GM18511 (cell line): ENCODE measurements at regions not wholly inside any gene's neighbourhood (a gene's known extent, or its start where the extent isn't known, plus 50 kb on each side); places are given as distances from the start of the nearest gene placed in this dataset.
A peak's percentile ranks its signal among the peaks of the same experiment; 100 is the strongest.

Experiments
- ATAC-seq: cut with Tn5 transposase; IDR thresholded peaks from one replicate; pipeline ENCODE4 v1.9.1; 2021; ENCODE audit warnings: mild to moderate bottlenecking, moderate library complexity; ENCODE audit not compliant: unreplicated experiment

DNA sequence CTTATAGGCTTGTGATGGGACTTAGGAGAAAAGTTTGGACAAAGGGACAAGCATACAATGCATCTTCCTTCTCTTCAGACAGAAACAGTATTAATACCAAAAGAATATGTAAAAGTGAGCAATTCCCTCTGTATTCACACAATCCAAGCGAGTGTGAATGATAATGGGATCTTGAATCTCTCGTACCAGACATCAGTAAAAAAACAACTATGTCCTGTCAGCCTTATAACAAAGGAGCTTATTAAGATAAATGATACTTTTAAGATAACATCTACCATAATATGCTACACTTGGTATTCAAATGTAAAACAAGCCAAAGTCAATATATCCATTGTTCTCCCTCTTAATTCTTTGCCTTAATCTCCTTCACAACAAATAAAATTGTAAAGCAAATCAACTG, 288.6 kb upstream of the CNTN6 start:
- no peak for ATAC-seq

DNA sequence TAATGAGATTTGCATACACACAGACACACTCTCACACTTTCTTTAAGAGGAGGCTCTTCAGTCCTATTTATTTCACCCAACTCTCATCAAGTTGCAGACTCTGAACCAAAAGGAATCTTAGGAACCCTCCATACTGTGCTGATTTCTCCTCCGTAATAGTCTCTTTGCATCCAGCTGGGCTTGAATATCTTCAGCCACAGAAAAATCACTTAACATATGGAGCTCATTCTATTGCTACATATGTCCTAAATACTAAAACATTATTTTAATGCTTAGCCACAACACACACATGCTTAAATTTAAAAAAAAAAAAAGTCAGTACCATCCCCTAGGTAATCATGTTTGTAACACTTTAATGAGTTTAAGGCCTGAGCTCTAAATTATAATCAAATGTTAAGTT, 287.5 kb upstream of the CNTN6 start:
- no peak for ATAC-seq

DNA sequence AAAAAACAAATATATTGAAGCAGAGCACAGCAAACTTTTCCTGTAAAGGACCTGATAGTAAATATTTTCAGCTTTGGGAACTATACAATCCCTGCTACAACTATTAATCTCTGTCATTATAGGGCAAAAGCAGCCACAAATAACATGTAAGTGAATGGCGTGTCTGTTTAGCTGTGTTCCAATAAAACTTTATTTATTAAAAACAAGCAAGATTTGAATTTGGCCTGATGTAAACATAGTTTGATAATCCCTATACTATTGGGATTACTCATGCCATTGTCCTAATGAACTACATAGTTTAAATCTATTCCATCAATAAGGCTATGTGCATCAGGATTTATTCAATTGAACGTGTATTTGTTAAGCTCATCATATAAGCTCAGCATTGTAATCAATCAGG, 286.8 kb upstream of the CNTN6 start:
- no peak for ATAC-seq

DNA sequence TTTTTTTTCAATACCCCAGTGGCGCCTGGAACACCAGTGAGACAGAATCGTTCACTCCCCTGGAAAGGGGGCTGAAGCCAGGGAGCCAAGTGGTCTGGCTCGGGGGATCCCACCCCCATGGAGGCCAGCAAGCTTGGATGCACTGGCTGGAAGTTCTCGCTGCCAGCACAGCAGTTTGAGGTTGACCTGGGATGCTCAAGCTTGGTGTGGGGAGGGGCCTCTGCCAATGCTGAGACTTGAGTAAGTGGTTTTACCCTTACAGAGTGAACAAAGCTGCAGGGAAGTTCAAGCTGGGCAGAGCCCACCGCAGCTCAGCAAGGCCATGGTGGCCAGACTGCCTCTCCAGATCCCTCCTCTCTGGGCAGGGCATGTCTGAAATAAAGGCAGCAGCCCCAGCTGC, 276.2 kb upstream of the CNTN6 start:
- ATAC-seq, result no peak

DNA sequence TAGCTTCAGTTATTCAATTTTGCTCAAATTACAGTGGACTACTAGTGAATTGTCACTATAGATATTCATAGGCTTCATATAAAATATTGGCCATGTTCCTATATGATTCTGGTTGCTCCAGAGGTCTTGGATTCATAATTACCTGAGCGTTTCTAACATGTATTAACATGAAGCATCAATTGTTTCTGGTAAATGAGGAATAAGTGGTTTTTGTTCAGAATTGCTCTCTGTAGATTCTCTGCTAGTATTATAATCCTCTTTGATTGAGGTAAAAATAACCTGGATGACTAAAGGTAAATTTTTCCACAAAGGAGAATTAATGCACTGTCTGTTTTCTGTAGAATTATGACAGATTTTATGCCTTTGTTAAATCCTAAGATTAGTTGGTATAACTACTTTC, 258.1 kb upstream of the CNTN6 start:
- no peak for ATAC-seq

DNA sequence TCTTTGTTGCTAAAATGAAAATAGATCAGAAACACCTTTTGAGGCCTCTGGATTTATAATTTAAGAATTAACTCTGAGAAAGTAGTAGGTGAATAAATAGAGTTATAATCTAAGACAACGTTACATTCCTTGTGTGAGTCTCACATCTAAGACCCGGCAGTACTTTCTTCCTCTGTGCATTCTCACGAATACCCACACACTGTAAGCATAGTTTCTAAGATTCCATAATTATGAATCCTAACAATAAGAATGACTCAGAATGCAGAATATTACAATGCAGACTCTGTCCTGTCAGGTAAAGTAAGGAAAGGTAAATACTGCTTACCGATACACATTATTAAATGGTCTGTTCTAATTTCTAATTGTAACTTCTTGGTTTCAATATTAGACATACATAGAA, 257.7 kb upstream of the CNTN6 start:
- ATAC-seq, result no peak

DNA sequence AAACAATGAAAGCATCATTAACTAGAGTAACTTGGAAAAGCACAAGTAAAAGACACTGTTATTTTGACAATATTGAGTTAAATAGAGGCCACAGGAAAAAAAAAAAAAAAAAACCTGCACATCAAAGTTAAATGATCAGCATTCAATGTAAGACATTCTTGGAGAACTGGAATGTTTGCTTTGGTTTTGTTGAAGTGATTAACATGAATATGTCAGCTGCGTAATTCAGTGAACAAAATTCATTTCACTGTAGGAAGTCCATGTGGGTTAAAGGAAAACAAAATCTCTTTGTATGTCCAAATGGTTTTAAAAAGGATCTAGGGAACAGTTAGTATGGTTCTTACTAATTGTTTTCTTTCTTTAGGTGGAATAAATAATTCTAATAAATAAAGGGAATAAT, 252.8 kb upstream of the CNTN6 start:
- no peak for ATAC-seq

DNA sequence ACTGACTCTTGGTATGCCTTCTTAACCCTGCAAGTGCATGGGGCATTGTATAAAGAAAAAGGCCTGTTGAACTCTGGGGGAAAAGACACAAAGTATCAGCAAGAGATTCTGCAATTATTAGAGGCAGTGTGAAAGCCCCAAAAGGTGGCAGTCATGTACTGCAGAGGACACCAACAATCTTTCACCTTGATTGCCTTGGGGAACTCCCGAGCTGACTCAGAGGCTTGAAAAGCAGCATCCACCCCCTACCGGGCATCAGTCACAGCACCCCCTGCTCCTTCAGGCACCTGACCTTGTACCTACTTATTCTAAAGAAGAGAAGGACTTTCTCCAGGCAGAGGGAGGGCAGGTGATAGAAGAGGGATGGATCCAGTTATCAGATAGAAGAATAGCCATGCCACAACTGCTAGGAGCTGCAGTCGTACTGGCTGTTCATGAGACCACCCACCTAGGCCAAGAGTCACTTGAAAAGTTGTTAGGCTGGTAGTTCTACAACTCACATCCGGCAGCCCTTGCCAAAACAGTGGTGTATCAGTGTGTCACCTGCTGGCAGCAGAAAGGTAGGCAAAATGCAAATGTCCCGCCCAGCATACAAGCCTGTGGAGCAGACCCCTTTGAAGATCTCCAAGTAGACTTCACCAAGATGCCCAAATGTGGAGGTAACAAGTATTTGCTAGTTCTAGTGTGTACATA, 241.6 kb upstream of the CNTN6 start:
- ATAC-seq, result peak; percentile 75

DNA sequence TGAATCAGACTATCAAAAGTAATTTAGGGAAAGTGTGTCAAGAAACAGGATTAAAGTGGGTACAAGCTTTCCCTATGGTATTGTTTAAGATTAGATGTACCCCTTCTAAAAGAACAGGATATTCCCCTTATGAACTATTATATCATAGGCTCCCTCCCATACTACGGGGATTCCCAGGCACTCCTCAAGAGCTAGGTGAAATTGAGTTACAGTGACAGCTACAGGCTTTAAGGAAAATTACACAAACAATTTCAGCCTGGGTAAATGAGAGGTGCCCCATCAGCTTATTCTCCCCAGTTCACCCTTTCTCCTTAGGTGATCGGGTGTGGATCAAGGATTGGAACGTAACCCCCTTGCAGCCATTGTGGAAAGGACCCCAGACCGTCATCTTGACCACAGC, 240.8 kb upstream of the CNTN6 start:
- no peak for ATAC-seq

DNA sequence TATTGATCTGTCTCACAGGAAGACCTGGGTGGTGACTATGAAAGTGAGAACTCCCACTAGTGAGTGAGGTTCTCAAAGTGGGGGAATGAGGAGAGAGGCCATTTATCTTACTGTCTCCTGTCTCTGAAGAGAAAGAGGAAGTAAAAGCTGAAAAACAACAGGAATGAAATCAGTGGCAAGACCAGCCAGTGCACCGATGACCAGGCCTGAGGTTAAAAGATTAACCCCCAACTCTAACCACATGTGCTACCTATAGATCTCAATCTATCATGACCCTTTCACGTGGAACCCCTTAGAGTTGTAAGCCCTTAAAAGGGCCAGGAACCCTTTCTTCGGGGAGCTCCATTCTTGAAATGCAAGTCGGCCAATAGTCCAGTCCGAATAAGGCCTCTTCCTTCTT, 239.3 kb upstream of the CNTN6 start:
- ATAC-seq, result peak; percentile 63

DNA sequence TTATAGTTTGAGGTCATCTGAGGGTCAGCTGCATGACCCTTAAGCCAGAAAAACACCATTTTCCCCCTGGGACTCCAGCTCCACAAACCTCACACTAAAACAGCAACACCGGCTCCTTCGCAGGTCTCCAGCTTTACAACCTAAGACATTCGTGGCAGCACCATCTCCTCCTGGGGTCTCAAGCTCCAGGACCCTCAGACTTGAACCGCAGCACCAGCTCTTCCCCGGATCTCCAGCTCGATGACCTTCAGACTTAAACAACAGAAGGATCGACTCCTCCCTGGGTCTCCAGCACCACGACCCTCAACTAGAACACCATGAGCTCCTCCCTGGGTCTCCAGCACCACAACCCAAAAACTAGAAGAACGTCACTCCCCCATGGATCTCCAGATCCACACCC, 233.7 kb upstream of the CNTN6 start:
- ATAC-seq, result no peak

DNA sequence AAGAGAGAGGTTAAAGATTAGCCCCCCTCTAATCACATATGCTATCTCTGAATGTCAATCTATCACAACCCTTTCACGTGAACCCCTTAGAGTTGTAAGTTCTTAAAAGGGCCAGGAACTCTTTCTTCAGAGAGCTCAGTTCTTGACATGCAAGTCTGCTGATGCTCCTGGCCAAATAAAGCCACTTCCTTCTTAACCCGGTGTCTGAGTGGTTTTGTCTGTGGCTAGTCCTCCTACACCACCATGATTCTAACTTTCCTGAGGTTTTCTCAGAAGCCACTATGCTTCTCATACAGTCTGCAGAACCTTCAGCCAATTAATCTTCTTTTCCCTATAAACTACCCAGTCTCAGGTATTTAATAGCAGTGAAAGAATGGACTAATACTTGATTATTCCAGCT, 231.1 kb upstream of the CNTN6 start:
- peak; percentile 50 for ATAC-seq

DNA sequence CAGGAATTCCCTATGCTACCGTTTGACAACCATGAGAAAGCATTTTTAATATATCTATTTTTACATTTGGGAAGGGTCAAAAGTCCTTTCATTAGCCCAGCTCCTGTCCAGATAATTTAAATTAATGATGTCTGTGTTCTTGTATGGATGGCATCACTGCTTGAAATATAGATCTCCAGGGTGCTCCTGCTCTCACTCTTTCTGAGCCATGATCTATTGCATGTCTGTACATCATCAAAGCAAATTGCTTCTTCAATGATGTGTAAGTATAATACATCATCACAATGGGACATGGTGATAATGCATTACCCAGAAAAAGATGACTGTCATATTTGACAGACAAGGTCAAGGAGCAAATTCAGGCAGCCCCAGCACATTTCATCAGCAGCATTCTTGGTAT, 223.6 kb upstream of the CNTN6 start:
- ATAC-seq, result no peak

DNA sequence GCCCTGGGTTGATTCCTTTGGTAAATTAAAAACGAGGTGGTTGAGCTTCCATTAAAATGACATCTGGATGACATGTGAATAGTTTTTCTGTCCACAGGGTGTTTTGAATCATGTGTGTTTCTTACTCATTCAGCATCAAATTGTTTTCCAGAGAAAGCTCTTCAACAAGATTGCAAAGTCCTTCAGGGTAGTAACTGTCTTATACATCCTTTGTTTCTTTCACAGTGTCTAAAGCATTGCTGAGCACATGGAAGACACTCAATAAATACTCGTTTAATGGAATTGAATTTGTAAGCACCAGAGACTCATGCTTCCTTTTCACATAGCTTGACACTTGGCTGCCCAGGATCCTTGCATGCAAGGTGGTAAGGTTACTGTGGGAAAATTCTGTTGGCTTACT, 223.1 kb upstream of the CNTN6 start:
- ATAC-seq, result no peak

DNA sequence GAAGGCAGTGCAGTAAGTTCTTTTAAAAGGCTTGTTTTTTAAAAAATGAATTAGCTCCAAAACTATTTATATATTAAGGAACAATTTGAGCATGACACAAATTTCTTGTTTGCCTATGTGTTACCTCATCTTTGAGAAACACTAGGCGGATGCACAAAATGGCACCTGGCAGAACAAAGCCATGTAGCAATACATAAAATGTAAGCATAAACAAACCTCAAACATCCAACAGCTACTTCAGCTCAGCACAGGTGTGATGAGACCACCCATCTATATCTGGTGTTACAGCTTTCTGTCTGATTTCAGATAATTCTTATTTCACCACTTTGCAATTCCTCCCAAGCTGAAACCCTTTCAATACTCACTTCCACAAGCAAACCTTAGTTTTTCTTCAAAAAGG, 221.2 kb upstream of the CNTN6 start:
- ATAC-seq, result no peak

DNA sequence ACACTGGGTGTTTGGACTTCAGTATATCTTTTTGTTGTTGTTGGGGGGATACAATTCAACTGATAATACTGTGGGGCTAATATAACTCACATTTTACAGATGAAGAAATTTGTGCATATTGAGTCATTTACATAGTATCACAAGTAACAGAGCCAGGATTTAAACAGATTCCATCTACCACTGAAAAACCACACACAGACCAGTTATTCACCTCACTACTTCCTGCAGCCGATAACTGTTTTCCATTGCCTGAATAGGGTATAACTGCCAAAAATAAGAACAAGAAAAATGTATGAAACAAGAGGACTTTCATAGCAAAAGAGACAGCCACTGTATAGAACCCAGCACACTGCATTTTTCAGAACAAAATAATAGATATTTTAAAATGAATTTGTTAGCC, 215.8 kb upstream of the CNTN6 start:
- no peak for ATAC-seq

DNA sequence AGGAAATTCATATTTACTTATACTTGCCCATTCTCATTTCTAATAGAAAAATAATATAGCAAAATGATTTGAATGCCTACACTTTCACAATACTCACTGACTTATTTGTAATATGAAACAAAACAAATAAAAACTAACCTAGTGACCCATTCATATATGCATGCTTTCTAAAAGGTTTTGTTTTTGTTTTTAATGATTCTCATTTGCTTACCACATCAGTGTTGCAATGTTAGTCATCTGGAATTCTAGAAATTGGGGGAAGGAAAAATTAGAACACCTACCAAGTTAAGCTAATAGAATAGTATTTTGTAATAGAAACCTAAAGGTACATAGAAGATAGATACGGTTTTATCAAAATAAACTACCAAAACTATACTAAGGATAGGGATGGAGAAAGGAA, 214.1 kb upstream of the CNTN6 start:
- no peak for ATAC-seq

DNA sequence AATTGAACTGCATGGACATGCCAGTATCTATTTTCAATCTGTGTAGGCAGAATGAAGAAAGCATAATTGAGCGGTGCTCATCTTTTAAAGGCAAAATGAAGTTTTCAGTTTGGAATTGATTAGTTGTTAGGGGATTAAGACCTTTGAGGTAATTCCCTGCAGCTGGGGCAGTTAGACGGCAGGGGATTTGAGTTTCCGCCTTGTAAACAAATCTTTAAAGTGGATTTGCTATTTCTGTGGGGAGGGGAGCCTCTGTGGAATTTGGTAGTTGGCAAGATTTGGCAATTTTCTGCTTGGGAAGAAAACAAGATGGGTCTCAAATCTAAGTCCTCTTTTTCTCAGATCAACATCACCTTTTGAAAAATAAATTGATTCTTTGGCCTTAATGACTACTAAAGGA, 212.5 kb upstream of the CNTN6 start:
- ATAC-seq, result no peak

DNA sequence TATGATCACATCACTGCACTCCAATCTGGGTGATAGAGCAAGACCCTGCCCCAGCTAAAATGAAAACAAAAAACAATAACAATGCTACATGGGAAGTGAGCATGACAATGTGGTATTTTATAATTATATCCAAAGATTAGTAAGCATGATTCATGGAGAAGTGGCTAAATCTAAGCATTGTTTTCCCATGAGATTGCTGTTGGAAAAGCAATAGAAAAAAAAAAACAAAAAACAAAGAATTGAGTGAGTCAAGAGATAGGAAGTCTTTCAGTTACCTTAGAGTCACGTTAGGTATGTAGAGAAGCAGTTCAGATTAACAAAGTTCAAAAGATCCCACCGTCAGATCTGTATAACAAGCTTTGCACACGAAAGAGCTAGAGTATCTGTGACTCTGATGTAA, 210.3 kb upstream of the CNTN6 start:
- no peak for ATAC-seq

DNA sequence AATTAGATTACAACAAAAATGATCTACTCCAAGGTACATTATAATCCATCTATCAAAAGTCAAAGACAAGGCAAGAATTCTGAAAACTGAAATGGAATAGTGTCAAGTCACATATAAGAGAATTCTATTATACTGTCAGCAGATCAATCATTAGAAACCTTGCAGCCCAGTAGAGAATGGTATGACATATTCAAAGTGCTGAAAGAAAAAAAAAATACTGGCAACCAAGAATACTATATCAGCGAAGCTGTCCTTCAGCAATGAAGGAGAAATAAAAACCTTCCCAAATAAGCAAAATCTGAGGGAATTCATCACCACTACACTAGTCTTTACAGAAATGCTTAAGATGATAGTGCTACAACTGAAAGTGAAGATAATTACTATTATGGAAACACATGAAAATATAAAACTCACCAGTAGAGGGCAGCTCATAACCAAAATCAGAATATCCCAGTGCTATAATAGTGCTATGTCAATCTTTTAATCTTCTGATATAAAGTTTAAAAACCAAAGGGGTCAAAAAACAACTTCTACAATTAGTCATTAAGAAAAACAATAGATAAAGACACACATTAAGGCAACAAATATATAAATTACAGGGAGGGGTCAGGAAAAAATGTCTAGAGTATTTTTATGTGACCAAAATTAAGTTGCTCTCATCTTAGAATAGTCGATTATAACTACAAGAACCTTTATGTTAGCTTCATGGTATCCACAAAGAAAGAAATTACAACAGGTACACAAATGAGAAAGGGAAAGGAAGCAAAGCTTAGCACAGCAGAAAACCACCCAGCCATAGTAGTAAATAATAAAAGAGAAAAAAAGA, 190.7 kb upstream of the CNTN6 start:
- ATAC-seq, result peak; percentile 87

DNA sequence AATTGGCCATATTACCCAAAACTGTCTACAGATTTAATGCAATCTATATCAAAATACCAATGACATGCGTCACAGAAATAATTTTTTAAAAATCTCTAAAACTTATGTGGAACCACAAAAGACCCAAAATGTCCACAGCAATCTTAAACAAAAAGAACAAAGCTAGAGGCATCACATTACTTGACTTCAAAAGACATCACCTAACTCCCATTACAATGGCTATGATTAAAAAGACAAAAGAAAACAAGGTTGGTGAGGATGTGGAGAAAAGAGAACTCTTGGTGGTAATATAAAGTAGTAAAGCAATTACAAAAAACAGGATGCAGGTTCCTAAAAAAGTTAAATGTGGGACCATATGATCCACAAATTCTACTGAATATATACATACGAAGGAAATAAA, 187.6 kb upstream of the CNTN6 start:
- no peak for ATAC-seq

DNA sequence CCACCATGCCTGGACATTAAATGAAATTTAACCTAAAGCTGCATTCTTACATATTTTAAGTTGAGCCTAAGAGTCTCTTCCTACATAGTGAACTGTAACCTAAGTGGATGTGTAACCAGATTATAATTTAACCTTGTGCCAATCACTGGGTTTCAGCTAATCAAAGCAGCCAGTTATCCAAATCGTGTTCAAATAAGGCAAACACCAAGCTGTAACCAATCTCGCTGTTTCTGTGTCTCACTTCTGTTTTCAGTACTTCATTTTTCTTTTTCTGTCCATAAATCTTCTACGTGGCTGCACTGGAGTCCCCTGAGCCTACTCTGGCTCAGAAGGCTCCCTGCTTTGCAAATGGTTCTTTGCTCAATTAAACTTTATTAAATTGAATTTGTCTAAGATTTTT, 186.1 kb upstream of the CNTN6 start:
- no peak for ATAC-seq

DNA sequence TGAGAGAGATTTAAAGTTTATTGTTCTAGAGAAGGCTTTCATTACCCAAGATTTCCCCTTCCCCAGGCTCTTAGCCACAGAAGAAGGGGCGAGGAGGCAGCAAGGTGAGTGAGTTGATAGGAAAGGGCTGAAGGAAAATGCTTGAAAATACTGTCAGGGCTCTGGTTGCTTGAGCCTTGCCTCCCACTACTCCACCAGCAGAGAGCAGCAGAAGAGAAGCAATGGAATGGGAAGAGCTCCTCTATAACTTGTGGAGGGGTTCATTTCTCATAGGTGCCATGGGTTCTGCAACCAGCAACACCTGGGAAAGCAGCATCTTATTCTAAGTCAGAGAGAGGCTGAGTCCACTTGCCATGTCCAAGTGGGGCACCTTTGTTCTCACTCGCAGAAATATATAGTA, 184.0 kb upstream of the CNTN6 start:
- ATAC-seq, result no peak
